Germinal center (tissue), 1 donor: ENCODE measurements at regions not wholly inside any gene's neighbourhood (a gene's known extent, or its start where the extent isn't known, plus 50 kb on each side); places are given as distances from the start of the nearest gene placed in this dataset.
"Not testable (repeated sequence)": the region's sequence is repeated elsewhere in the genome, so short reads cannot be mapped to it uniquely, and the experiment has no call there.

Experiments
- DNase-seq: peaks from one replicate; pipeline ENCODE4 v3.0.0; 2012; ENCODE audit warnings: mixed read lengths, low spot score

DNA sequence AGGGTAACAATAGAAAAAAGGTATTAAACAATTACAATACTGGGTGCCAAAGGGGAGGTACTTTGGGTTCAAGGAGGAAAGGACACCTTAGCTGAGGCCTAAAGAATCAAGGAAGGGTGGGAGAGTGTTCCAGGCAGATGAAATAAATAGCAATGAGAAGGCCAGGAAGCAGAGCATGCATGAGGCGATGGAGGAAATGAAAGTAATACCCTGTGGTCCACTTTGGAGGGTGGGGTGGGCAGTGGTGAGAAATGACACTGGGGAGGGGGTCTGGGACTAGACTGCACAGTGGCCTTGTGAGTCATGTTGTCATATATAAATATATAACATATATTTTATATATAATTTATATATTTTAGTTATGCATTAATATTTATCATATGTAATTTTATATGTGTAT is 55.9 kb downstream of the BHLHE40 start:
- DNase-seq: no peak

DNA sequence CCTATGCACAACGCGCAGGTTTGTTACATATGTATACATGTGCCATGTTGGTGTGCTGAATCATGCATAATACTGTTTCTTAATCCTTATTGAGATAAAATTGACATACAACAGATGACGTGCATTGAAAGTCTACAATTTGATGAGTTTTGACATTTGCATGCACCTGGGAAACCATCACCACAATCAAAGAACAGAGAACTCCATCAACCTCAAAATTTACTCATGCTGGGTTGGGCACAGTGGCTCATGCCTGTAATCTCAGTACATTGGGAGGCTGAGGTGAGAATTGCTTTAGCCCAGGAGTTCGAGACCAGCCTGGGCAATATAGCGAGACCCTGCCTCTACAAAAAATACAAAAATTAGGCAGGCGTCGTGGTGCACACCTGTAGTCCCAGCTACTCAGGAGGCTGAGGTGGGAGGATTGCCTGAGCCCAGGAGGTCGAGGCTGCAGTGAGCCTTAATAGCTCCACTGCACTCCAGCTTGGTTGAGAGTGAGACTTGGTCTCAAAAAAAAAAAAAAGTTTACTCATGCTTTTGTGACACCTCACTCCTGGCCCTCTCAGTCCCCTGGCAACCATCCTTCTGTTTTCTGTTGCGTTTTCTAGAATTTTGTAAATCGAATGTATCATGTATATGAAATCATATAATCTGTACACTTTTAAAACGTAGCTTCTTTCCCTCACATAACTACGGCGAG is 56.6 kb downstream of the BHLHE40 start:
- DNase-seq: no peak

DNA sequence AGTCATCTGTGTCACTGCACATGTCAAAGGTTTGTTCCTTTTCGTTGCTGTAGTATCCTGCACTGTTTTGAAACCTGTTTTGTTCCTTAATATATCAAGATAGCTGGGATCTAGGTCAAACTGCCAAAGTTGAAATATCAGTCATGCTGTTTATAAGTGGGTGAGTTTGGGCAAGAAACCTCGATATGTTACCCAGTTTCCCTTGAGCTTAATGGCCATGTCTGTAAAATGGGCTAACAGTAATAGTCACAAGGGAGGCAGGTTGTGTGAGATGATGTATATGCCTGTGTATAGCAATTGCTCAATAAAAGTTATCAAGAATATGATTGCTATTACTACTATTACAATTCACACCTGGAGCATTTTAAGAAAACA is 57.1 kb downstream of the BHLHE40 start:
- DNase-seq: no peak

DNA sequence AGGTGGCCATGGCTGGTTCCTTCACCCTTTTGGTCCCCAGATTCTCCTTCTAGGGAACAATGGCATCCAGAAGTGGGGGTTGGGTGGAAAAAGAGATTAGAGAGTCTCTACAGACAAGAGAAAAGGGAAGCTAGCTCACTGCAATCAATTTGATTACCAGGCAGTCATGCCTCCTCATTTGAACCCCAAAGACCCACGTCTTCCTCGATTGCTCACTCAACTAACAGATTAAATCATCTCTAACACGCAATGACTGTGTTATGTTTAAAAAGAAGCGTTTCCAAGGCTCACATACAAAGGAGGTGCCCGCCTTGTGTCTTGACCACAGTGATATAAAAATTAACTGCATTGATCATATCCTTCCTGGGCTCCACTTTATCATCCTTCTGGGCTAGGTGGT is 57.6 kb downstream of the BHLHE40 start:
- no peak for DNase-seq

DNA sequence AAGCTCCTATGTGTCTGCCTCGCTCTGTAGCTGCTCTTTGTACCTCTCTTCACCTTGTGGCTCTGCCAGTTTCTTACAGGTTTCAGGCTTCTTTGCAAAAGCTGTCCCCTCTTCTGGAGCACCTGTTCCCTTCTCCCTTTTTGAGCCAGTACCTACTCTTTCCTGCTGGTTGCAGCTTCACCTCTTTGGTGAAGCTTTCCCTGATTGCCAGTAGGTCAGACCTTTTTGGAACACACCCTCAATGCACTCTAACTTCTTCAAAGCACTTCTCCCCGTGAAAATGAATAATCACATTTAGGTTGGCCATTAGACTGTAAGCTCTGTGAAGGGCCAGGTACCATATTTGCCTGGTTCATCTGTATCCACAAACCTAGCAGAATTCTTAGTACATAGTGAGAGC is 60.3 kb downstream of the BHLHE40 start:
- no peak for DNase-seq

DNA sequence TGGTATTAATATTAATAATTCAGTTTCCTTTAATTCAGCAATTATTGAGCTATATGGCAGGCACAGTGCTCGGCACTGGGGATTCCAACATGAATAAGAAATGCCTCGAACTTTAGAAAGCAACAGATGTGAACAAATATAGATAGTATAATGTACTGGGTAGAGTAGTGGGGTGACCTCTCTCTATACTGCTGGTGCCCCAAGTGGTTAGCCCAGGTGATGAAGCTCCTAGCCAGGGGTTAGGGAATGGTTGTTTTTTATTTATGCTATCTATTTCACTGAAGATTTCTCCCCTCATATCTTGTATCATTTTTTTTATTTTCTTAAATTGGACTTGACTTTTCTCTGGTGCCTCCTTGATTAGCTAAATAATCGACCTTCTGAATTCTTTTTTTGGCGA is 62.1 kb downstream of the BHLHE40 start:
- no peak for DNase-seq

DNA sequence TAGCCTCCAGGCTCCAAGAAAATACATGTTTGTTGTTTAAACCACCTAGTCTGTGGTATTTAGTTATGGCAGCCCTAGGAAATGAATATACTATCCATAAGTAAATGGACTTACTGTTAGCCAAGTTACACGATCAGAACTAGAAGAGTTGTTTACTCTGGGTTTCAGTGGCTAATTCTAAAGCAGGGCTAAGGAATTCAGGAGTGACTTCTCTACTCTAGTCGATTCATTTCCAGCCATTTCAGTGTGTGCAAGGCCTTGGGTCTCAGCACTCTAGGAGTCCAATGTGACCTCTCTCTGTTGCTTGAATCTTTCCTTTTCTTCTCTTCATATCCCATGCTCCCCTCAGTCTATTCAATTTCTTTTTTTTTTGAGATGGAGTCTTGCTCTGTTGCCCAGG is 66.7 kb downstream of the BHLHE40 start:
- DNase-seq: no peak

DNA sequence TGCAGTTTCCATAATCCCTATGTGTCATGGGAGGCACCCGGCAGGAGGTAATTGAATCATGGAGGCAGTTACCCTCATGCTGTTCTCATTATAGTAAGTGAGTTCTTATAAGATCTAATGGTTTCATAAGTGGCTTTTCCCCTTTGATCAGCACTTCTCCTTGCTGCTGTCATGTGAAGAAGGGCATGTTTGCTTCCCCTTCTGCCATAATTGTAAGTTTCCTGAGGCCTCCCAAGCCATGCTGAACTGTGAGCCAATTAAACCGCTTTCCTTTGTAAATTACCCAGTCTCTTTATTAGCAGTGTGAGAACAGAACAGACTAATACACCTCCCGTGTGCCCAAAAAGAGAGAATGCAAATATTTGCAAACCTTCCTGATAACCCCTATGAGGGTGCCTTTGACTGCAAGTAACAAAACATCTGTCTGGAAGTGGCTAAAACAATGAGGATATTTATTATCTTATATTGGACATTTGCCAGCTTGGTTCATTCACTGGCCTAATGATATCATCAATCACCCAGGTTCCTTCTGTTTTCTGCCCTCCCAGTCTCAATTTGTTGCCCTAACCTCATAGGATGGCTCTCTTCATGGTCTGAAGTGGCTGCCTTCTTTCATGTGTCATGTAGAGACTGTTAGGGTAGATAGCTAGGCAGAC is 68.7 kb downstream of the BHLHE40 start:
- DNase-seq: no peak

DNA sequence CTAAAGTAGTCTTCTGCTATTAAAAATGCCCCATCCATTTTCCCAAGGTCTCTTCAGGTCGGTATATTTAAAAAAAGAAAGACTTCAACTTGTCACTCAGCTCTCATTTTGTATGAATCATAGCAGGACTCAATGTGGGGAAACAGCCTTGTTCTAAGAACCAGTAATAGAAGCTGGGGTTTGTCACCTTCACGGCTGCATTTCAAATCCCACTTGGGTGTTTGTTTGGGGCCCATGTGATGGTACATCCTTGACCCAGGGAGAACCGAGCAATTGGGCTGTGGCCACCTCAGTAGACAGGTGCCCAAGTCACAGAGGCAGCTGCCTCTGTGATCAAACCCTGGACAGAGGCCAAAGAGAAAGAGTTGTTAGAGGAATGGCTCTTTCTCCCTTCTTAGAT is 70.3 kb upstream of the ARL8B start:
- DNase-seq: no peak

DNA sequence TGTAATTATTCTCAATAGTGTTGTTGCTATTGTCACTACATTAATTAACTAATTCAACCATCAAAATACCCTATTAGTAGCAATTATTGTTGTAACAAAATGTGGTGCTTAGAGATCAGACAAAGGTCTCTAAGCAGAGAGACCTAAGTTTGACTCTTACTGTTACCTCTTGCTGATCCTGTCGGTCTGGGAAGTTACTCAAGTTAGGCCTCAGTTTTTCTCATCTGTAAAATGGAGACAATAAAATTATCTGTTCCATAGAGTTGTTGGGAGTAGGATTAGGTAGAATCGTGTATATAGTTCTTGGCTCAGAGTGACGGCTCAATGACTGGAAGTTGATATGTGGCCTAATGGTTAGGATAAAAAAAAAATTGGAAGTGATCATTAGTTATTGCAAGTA is 69.8 kb upstream of the ARL8B start:
- DNase-seq: no peak

DNA sequence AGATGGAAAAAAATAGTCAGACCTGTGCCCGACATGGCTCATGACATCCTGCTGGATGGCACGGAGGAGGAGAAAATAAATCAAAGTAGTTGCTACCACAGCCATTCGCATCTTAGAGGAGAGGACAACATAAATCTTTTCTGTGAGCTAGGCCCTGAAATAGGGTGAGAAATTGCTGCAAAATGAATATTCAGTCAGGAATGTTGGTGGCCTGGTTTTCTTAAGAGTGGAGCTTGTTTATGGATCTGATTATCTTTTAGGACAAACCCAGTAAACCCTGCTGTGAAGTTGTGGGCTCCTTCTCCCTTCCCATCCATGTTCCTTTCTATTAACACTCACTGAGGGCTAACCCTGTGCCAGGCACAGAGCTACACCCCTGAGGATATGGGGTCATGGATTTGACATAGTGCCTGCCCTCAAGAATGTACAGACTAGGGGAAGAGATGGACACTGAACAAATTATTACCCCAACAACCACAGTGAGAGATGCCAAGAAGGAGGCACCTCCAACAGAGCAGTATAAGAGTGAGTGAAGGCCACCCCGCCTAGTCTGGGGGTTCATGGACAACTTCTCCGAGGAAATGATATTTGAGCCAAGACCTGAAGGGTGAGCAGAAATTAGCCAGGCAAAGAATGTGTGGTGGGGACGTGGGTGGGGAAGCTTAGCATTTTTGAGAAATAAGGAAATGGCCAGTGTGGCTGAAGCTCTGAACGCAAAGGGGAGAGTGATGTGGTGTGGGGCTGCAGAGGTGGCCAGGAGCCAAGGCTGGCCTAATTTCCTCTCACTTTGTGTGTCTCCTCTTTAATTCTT is 68.9 kb upstream of the ARL8B start:
- DNase-seq: no peak

DNA sequence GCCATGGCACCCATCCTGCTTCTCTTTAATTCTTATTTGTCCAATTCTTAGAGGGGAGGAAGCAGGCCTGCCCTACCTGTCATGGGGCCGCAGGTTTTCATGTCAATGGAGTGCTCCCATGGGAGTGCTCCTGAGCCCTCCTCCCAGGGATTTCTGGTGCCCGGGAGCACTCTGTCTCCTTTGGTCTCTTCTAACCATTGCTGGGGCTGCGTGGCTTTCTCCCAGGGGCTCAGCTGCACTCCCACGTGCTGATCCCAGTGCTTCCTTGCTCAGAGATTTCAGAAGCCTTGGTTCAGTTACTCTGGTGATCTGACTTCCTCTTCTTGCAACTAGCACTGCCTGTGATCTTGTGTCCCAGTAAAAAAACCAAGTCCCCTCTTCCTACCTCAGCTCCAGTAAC is 68.0 kb upstream of the ARL8B start:
- no peak for DNase-seq

DNA sequence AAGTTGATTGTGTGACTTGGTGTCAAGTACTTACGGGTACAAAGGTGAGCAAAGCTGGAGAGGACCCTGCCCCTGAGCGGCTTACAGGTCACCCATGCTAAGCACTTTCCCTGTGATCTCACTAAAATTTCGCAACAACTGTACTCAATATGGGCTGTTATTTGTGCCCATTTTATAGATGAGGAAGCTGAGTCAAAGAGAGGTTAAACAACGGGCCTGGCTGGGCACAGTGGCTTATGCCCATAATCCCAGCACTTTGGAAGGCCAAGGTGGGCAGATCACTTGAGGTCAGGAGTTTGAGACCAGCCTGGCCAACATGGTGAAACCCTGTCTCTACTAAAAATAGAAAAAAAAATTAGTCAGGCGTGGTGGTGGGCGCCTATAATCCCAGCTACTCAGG is 67.5 kb upstream of the ARL8B start:
- DNase-seq: not testable (repeated sequence)

DNA sequence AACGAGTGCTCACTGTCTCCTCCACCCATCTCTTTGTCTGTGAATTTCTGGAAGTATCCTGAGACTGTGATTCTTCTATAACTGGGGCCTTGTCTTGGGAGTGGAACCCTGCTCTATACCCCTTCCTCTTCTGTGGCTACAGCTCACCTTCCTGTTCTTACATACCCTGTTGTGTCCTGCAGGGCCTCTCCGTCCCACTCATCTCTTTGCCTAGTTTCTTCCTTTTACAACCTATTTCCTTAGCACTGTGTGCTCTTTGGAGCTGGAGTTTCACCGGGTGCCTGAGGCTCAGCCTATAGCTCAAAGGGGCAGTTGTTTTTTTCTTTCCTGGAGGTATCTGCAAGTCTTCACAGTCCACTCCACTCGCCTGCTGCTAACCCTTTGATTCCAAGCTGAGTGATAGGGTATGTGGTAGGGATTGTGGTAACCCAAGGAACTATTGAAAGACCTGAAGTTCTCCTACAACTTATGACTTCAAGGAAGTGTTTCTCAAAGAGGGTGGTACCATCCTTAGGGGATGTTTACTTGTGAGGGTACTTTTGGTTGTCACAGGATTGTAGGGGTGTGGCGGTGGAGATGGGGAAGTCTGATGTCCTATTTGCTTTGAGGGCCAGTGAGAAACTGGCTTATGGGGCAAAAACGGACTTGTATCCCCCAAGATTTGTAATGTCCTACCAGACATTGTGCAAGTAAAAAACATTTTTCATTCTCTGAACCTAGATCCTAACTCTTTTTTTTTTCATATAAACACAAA is 66.6 kb upstream of the ARL8B start:
- no peak for DNase-seq

DNA sequence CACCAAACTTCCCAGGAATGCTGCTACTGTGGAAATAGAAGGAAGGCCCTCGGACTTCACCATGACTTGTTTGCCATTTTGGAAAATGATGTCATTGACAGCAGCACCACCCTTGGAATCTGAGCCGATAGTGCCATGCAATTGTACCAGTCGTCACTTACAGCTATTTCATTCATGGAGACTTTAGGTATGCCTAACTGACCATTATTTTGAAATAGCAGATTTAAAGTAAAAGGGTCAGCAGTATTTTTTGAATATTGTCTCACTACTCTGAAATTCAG is 66.0 kb upstream of the ARL8B start:
- no peak for DNase-seq

DNA sequence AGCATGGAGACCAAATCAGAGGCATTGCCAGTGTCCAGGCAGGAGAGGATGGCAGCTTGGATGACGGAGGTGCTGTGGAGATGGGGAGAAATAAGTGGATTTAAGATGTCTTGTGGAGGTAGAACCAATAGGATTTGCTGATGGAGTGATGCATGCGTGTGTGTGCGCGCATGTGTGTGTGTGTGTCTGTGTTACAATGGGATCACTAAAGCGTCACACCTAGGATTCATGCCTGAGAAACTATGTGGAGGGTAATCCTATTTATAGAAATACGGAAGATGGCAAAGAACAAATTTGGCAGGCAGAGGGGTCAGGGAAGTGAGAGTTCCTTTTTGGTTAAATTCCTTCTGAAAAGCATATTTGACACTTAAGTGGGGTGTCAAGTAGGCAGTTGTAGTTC is 64.8 kb upstream of the ARL8B start:
- no peak for DNase-seq

DNA sequence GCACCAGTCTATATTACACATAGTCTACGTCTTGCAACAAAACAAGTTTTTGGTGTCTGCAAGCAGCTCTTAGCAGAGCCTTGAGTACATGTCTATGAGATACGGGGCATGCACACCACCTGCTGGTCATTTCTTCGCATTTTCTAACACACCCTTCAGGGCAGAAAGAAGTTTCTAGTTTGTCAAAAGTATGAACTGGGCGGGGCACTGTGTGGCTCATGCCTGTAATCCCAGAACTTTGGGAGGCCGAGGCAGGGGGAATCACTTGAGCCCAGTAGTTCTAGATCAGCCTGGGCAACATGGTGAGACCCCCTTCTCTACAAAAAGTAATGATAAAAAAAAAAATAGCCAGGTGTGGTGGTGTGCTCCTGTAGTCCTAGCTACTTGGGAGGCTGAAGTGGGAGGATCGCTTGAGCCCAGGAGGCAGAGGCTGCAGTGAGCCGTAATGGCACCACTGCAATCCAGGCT is 64.2 kb upstream of the ARL8B start:
- peak; percentile 49 for DNase-seq

DNA sequence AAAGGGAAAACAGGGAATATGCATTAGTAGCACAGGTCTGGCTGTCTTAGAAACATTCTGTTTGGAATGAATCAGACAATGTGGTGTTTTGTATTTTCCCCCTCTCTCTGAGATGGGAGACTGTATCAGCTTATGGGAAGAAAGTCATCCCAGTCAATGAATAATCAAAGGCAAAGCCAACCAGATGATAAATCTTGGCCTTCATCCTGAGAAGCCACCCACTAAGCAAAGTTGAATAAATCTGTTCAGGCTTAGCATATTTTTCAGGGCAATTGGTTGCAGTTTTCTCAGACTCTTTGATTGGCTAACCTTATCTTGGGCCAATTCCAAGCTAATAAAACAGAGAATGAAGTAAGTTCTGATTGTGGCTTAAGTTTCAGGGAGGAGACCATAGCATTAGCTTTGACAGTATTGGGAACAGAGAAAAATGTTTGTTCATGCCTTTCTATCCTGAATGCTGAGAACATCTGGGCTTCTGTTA is 63.6 kb upstream of the ARL8B start:
- DNase-seq: no peak

DNA sequence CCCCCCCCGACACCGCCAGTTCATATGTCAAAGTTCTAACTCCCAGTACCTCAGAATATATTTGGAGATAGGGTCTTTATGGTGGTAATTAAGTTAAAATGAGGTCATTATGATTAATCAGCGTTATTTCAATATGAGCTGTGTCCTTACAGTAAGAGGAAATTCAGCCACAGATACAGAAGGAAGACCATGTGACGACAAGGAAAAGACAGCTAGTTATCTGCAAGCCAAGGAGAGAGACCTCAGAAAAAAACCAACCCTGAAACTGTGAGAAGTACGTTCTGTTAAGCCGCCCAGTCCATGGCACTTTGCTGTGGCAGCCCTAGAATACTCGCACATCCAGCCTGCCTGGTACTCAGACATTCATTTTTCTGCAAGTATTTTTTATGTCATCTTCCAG is 62.3 kb upstream of the ARL8B start:
- DNase-seq: no peak

DNA sequence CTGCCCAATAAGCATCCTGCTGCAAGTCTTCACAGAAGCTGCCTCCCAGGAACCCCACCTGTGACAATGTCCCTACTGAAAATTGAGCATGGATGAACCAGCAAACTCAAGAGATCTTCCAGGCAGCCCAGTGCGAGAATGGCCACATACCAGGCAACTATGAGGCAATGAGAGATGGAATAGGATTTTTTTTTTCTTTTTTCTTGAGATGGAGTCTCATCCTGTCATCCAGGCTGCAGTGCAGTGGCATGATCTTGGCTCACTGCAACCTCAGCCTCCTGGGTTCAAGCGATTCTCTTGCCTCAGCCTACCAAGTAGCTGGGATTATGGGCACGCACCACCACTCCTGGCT is 60.9 kb upstream of the ARL8B start:
- DNase-seq: no peak

DNA sequence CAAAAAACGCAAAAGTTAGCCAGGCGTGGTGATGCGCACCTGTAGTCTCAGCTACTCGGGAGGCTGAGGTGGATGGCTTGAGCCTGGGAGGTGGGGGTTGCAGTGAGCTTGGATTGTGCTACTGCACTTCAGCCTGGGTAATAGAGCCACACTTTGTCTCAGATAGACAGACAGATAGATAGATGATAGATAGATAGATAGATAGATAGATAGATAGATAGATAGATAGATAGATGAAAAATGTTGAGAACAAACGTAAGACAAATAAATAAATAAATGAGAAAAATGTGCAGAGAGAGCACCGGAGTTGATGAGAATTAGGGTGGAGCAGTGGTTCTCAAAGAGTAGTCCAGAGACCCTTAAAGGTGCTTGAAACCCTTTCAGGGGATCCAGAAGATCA is 58.4 kb upstream of the ARL8B start:
- no peak for DNase-seq

DNA sequence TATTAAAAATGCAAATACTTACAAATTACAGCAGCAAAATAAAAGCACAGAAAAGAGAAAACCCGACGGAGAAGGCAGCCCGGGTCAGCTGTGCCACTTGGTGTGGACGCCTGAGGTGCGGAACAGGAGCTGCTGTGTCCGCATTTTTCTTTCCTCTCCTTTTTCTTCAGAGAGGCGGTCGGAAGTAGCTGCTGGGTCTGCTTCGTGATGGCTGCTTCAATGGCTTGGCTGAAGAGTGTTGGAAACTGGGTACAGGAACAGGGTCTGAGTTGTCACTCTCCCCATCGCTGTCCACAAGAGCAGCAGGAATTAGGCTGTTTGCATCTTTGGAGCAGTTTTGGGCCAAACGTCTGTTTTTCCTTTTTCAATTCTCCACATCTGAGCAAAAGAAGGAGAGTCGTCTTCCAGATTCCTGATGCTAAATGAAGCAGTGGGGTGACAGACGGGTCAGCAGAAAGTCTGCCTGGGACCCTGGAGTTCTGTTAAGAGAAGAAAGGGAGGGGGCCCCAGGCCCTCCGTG is 53.5 kb upstream of the ARL8B start:
- no peak for DNase-seq

DNA sequence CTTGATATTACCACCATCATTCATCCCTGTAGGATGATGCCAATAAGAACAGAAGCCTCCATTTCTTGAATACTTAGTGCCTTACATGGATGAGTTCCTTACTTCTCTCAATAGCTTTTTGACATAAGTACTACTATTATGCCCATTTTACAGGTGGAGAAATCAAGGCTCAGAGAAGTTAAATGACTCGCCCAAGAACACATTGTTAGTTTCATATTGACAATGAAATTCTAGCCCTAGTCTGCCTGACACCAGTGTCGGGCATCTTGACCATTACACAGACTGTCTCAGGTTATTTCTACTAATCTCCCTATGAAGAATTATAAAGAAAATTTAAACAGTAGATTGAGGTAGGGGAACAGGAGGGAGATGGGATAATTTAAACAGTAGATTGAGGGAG is 52.5 kb upstream of the ARL8B start:
- no peak for DNase-seq
